ENCODE measurements at regions not wholly inside any gene's neighbourhood (a gene's known extent, or its start where the extent isn't known, plus 50 kb on each side); places are given as distances from the start of the nearest gene placed in this dataset.

DNA sequence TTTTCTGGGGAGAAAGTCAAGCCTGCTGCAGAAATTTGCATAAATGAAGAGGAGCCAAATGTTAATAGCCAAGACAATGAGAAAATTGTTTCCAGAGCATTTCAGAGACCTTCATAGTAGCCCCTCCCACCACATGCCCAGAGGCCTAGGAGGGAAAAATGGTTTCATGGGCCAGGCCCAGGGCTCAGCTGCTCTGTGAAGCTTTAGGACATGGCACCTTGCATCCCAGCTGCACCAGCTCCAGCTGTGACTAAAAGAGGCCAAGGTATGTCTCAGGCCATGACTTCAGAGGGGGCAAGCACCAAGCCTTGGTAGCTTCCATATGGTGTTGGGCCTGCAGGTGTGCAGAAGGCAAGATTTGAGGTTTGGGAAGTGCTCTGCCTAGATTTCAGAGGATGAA, 258.8 kb upstream of the SATB1 start:
- H3K27me3 Mint-ChIP-seq (ENCODE audit: insufficient read depth, low read depth) = no peaks in the 10 kb centered on the region
- H3K27ac Mint-ChIP-seq = no peak overlapping the region
- Histone ChIP-seq H3K79me2 (ENCODE audit: low read depth) (no peaks in the 10 kb centered on the region), H4K20me1 (ENCODE audit: low read depth) (no peaks in the 10 kb centered on the region), H3K9ac (no peak overlapping the region), H3K4me2 (no peak overlapping the region), H3K36me3 (no peaks in the 10 kb centered on the region), H3K9me3 (ENCODE audit: low read depth) (no peaks in the 10 kb centered on the region), H3K27me3 (no peaks in the 10 kb centered on the region), H3K4me3 (no peak overlapping the region), H3K4me1 (no peaks in the 10 kb centered on the region), H3F3A (ENCODE audit: low read depth) (no peaks in the 10 kb centered on the region), H2AFZ (replicated peaks) (no peak overlapping the region), H3K27ac (no peak overlapping the region)
- H3K4me1 Mint-ChIP-seq = no peaks in the 10 kb centered on the region
- DNase-seq (ENCODE audit: low spot score) = no peak
- no peak for TF ChIP-seq EZH2 (IDR thresholded peaks at IDR 0.05)
- TF ChIP-seq EZH2phosphoT487 (IDR thresholded peaks at IDR 0.05) = no peak
- TF ChIP-seq, protein P1, sequence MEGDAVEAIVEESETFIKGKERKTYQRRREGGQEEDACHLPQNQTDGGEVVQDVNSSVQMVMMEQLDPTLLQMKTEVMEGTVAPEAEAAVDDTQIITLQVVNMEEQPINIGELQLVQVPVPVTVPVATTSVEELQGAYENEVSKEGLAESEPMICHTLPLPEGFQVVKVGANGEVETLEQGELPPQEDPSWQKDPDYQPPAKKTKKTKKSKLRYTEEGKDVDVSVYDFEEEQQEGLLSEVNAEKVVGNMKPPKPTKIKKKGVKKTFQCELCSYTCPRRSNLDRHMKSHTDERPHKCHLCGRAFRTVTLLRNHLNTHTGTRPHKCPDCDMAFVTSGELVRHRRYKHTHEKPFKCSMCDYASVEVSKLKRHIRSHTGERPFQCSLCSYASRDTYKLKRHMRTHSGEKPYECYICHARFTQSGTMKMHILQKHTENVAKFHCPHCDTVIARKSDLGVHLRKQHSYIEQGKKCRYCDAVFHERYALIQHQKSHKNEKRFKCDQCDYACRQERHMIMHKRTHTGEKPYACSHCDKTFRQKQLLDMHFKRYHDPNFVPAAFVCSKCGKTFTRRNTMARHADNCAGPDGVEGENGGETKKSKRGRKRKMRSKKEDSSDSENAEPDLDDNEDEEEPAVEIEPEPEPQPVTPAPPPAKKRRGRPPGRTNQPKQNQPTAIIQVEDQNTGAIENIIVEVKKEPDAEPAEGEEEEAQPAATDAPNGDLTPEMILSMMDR (IDR thresholded peaks at IDR 0.05) = no peak
- no peaks in the 10 kb centered on the region for H3K36me3 Mint-ChIP-seq
- H3K9me3 Mint-ChIP-seq = no peaks in the 10 kb centered on the region
- no peak overlapping the region for H3K4me3 Mint-ChIP-seq

- H3K4me2 ChIP-seq = no peak overlapping the region
- Mint-ChIP-seq H3K27ac (no peak overlapping the region), H3K36me3 (no peaks in the 10 kb centered on the region)
Observed at GRCh38 chr3:18681818-18682345, 256.7 kb upstream of the SATB1 start.

DNA sequence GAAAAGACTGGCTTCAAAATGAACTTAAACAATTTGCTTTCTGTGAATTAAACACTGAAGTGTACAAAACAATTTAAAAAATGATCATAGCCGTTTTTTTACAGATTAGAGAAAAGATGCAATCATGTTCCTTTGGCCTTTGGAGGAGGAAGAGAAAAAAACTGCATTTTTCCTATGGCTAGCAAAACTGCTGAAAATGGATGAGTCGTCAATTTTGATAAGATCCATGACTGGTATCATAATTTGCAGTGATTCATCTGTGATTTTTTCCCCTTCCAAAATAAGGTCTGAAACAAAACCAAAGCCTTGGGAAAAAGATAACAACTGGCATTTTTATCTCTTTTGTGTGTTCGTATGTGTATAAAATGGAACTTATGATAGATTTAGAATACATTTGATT, 255.6 kb upstream of the SATB1 start:
- no peak overlapping the region for H3K27ac Mint-ChIP-seq
- H3K79me2 ChIP-seq (ENCODE audit: low read depth) = no peaks in the 10 kb centered on the region
- H3K36me3 ChIP-seq = no peaks in the 10 kb centered on the region
- H3F3A ChIP-seq (ENCODE audit: low read depth) = no peaks in the 10 kb centered on the region
- H3K4me3 Mint-ChIP-seq = no peak overlapping the region
- no peaks in the 10 kb centered on the region for H4K20me1 ChIP-seq (ENCODE audit: low read depth)
- H3K27me3 ChIP-seq = no peaks in the 10 kb centered on the region
- H3K9ac ChIP-seq = no peak overlapping the region
- no peaks in the 10 kb centered on the region for H3K9me3 Mint-ChIP-seq
- TF ChIP-seq, protein P1 (IDR thresholded peaks at IDR 0.05) = no peak
- TF ChIP-seq EZH2phosphoT487 (IDR thresholded peaks at IDR 0.05) (no peak), EZH2 (IDR thresholded peaks at IDR 0.05) (no peak)
- no peaks in the 10 kb centered on the region for H3K27me3 Mint-ChIP-seq (ENCODE audit: insufficient read depth, low read depth)
- no peaks in the 10 kb centered on the region for H3K4me1 Mint-ChIP-seq
- no peak overlapping the region for H3K4me2 ChIP-seq
- no peak overlapping the region for H3K27ac ChIP-seq
- H3K36me3 Mint-ChIP-seq = no peaks in the 10 kb centered on the region
- H3K9me3 ChIP-seq (ENCODE audit: low read depth) = no peaks in the 10 kb centered on the region
- H3K4me3 ChIP-seq = no peak overlapping the region
- H2AFZ ChIP-seq (replicated peaks) = no peak overlapping the region
- no peak for DNase-seq (ENCODE audit: low spot score)
- no peaks in the 10 kb centered on the region for H3K4me1 ChIP-seq

More at GRCh38 chr3:18681818-18682345, 256.7 kb upstream of the SATB1 start:
- no peak for DNase-seq (ENCODE audit: low spot score)
- Histone ChIP-seq H3K9ac (no peak overlapping the region), H3K79me2 (ENCODE audit: low read depth) (no peaks in the 10 kb centered on the region), H4K20me1 (ENCODE audit: low read depth) (no peaks in the 10 kb centered on the region), H3K36me3 (no peaks in the 10 kb centered on the region), H3K4me3 (no peak overlapping the region), H3F3A (ENCODE audit: low read depth) (no peaks in the 10 kb centered on the region), H2AFZ (replicated peaks) (no peak overlapping the region), H3K4me1 (no peaks in the 10 kb centered on the region), H3K27ac (no peak overlapping the region), H3K27me3 (no peaks in the 10 kb centered on the region), H3K9me3 (ENCODE audit: low read depth) (no peaks in the 10 kb centered on the region)
- Mint-ChIP-seq H3K27me3 (ENCODE audit: insufficient read depth, low read depth) (no peaks in the 10 kb centered on the region), H3K9me3 (no peaks in the 10 kb centered on the region), H3K4me3 (no peak overlapping the region), H3K4me1 (no peaks in the 10 kb centered on the region)
- no peak for TF ChIP-seq EZH2phosphoT487 (IDR thresholded peaks at IDR 0.05)
- TF ChIP-seq EZH2 (IDR thresholded peaks at IDR 0.05) = no peak
- TF ChIP-seq, protein P1 (IDR thresholded peaks at IDR 0.05) = no peak

Data from neural progenitor cell (in vitro differentiated cells).